GM21526 (cell line): ENCODE measurements at regions not wholly inside any gene's neighbourhood (a gene's known extent, or its start where the extent isn't known, plus 50 kb on each side); places are given as distances from the start of the nearest gene placed in this dataset.

ENCODE experiments used
- ATAC-seq: cut with Tn5 transposase; IDR thresholded peaks from one replicate; pipeline ENCODE4 v1.9.1; 2021; ENCODE audit warnings: moderate library complexity; ENCODE audit not compliant: unreplicated experiment, low FRiP score

DNA sequence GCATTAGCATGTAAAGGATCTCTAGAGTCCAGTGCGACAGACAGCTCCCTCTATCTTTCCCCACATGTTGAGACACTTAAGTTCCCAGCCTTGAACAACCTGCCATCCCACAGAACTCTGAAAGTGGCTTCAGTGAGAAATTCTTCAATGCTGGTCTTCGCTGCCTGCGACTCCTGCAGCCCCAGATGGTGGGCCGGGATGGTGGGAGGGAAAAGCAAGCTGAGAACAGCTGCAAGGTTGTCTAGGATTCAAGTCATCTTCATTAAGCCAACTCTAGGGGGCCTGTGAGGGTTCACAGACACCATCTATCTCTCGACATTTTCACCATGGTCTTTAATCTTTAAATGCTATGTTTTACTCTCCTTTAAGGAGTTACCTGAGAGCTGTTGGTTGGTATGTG is 185.5 kb upstream of the C1orf174 start:
- no peak for ATAC-seq

- no peak for ATAC-seq
These were observed 186.2 kb upstream of the C1orf174 start for GRCh38 chr1:4086085-4086850.

GRCh38 chr1:4086921-4087320 is 186.8 kb upstream of the C1orf174 start:
- ATAC-seq, result no peak

DNA sequence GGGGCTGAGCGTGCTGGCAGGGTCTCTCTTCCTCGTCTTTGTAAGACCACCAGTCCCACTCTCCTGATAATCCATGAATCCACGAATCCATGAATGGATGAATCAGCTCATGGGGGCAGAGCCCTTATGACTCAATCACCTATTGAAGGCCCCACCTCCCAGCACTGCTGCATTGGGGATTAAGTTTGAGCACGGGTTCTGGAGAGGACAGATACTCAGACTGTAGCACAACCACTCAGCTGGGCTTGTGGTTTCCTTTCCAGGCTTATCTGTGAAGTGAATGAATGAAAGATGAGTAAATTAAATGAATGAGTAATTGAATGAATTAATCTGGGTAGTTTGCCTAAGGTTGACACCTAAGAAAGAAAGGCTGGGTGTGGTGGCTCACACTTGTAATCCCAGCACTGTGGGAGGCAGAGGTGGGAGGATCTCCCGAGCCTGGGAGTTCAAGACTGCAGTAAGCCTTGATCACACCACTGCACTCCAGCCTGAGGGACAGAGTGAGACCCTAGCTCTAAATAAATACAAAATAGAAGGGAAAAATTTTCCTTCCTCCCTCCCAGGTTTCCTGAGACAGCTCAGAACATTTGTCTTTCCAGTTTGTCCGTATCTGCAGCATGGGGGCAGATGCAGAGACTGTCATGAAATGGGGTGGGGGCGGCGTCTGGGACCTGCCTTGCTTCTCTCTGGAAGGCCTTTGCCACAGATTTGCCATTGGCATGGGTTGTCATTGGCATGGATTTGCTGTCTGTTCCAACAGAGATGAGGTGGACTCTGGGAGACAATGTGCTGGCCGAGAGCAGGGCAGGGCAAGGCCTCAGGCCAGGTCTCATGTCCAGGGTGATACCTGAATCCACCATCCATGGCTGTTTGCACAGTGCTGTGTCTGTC is 187.7 kb upstream of the C1orf174 start:
- ATAC-seq, result no peak

DNA sequence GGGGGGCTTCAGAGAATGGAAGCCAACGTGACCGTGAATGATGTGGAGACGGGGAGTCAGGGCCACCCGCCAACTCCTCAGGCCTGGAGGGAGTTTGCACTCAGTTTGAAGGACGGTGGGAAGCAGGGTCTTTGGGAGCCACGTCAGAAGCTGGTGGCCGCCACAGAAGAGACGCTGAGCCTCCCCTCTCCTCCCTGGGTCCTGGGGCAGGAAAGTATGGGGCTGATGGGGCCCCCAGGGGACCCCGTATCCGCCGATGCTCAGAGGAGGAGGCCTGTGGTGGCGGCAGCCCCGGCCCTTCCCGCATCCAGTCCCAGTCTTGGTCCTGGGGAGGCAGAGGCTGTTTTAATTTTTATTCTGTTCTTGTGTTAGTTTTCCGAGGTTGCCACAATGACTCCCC is 188.6 kb upstream of the C1orf174 start:
- no peak for ATAC-seq

GRCh38 chr1:4089421-4090175 is 189.5 kb upstream of the C1orf174 start:
- no peak for ATAC-seq

- ATAC-seq, result no peak
These were observed 190.5 kb upstream of the C1orf174 start for GRCh38 chr1:4090556-4090955.

- ATAC-seq, result no peak
These were observed 191.0 kb upstream of the C1orf174 start for GRCh38 chr1:4090976-4091660.

DNA sequence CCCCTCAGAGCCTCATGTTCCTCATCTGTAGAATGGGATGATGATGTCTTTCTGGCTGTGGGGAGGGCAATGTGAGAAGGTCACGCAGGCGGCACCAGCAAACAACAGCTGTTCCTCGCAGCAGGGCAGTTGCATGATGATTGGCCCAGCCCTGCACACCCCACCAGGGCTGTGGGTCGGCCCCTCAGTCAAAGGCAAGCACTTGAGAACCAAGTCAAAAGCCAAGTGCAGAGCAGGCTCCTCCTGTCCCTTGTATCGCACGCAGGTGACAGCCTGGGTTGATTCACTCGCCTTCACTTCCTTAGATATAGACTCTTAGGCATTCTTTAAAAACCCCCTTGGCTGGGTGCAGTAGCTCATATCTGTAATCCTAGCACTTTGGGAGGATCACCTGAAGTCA is 191.9 kb upstream of the C1orf174 start:
- no peak for ATAC-seq

DNA sequence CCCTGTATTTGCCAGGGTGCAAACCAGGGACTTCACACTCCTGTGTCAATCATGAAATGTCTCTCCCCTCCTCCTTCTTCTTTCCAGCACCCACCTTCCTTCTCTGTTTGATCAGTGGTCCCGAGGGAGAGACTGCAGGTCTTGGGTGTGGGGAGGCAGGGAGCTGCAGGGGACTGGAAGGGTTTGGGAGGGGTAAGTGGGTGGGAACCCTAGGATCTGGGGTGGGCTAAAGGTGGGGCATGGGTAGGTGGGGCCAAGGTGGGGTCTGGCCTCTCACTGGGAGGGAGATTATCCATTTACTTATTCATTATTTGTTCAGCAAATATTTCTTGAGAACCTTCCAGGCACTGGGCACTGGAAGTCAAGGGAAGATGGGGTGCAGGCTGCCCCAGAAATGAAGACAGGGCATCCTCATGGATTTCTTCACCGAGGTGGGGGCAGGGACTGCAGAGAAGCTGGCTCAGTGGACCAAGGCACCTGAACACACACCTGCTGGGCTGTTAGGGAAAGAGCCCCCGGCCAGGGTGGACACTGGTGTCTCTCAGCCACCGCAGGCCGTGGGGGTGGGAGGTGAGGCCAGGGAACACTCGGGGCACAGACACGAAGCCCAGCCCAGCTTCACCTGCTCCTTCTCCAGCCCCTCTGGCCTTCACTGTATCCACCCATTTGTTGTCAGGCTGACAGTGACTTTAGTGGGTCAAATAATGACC is 193.9 kb upstream of the C1orf174 start:
- no peak for ATAC-seq

DNA sequence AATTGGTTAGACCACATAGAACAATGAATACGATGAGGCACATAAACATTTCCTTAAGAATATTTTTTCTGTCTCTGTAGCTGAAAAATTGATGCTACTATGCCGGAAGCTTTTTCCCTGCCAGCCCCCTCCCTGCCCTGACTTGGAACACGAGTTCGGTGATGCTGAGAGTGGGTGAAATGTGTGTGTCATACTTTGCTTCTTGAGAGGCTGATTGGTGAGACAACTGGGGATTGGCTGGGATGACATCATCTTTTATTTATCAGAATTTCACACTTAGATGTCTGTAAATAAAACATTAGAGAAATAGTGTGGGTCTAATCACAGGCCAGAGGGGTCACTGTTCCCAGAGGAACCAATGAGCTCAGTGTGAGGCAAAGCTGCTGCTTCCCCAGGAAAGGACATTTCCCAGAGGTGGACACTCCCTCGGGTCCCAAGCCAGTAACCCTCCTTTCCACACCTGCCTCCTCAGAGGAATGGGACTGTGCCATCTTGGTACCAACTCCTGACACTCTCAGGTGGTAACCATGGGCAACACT is 195.4 kb upstream of the C1orf174 start:
- no peak for ATAC-seq

- no peak for ATAC-seq
These were observed 201.5 kb upstream of the C1orf174 start for GRCh38 chr1:4101459-4102161.

DNA sequence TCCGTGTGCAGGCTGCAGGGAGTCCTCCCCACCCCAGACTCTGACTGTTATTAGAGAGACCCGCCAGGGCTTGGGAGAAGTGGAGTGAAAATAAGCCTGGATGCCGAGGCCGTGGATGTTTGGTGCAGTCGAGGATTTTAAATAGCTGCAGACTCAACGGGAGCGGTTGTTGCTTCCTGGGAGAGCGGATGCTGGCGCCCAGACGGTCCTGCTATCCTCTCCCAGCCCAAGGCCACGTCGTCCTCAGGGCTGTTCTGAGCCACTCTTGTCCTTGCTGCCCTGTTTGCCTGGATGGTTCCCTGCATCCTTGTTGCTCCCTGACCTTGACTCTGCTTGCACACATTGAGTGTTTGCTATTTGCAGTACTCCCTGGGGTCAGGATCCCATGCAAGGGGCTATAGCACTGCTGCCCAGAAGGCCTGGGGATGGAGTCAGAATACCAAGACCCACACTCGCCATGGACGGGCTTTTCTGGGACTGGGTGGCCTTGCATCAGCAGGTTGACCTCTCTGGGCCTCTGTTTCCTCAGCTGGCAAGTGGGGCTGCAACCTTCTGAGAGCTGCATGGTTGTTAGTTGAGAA is 205.3 kb upstream of the C1orf174 start:
- no peak for ATAC-seq

- no peak for ATAC-seq
These were observed 206.7 kb upstream of the C1orf174 start for GRCh38 chr1:4106731-4107130.

- ATAC-seq, result no peak
These were observed 207.2 kb upstream of the C1orf174 start for GRCh38 chr1:4107291-4107690.

GRCh38 chr1:4108331-4108730 is 208.3 kb upstream of the C1orf174 start:
- ATAC-seq, result no peak

DNA sequence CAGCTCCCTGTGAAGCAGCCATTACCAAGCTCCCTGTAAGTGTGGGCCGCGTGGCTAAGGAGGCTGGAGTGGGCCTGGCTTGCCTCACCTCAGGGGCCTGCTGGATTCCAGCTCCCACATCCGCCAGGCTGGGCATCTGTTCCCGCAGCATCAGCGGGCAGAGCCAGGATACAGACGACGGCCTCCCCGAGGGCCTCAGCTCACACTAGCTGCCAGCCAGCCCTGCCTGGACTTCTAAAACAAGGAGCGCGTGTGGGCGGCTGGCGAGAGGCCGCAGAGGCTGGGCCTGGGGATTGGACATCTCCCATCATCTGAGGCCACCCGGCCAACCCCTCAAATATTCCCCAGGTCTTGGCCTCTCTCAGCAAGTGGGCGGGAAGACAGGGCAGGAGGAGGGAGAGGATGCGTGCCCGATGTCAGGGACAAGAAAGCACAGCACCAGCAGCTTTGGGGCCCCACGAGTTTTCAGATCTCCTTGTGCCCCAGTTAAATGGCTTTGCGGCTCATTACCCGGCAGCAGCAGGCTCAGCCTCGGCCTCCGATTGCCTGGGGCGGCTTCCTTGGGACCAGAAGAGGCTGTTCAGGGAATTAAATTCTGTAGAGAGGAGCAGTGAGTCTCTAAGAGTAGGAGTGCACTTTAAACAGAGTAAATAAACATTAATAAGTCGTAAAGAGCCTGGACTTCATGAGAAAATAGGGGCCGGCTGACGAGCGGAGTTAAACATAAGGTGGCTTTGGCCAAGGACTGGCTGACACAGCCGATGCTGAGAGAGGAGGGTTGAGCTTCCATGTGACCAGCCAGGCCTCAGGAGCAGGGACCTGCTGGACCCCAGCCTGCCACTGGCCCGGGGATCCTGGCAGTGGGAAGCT is 208.9 kb upstream of the C1orf174 start:
- no peak for ATAC-seq

GRCh38 chr1:4109628-4109940 is 209.5 kb upstream of the C1orf174 start:
- no peak for ATAC-seq
